Calu3 (cell line): ENCODE measurements at regions not wholly inside any gene's neighbourhood (a gene's known extent, or its start where the extent isn't known, plus 50 kb on each side); places are given as distances from the start of the nearest gene placed in this dataset.

Source experiments
- BruUV-seq: library from RNA; stranded (reverse); fragments of 400-500 nt; replicated peaks from 2 replicates; lab custom pipeline; 2021; lab: Mats Ljungman, UMichigan
- CTCF ChIA-PET: fragments of 300-600 bp; sonication (Branson Sonifier 250); formaldehyde crosslinking; loops from one replicate; lab custom pipeline; 2022; ENCODE audit warnings: antibody characterized with exemption; lab: Charles Lee
- DNase-seq: peaks from one replicate; pipeline ENCODE4 v3.0.0; 2022
- H3K27ac Mint-ChIP-seq: one replicate; pipeline ENCODE4 v1.8.0; 2022; ENCODE audit warnings: mixed read lengths; ENCODE audit not compliant: unreplicated experiment
- H3K27me3 Mint-ChIP-seq: one replicate; pipeline ENCODE4 v1.8.0; 2022; ENCODE audit warnings: mixed read lengths; ENCODE audit not compliant: unreplicated experiment
- H3K36me3 Mint-ChIP-seq: one replicate; pipeline ENCODE4 v1.8.0; 2022; ENCODE audit warnings: mild to moderate bottlenecking, moderate library complexity, mixed read lengths; ENCODE audit not compliant: insufficient read depth, unreplicated experiment
- H3K4me1 Mint-ChIP-seq: one replicate; pipeline ENCODE4 v1.8.0; 2022; ENCODE audit warnings: mild to moderate bottlenecking, low read depth, mixed read lengths; ENCODE audit not compliant: unreplicated experiment
- H3K4me3 Mint-ChIP-seq: one replicate; pipeline ENCODE4 v1.8.0; 2022; ENCODE audit warnings: mild to moderate bottlenecking, low read depth, moderate library complexity, mixed read lengths; ENCODE audit not compliant: unreplicated experiment
- H3K9me3 Mint-ChIP-seq: one replicate; pipeline ENCODE4 v1.8.0; 2022; ENCODE audit warnings: low read depth, mixed read lengths; ENCODE audit not compliant: unreplicated experiment
- intact Hi-C: fragments of 100-400 bp; cut with micrococcal nuclease; formaldehyde crosslinking; loops from one replicate; pipeline ENCODE4 v1.10.0; 2022; ENCODE audit not compliant: unreplicated experiment
- TF ChIP-seq, protein P1 (sequence below): fragments of 200-600 bp; IDR thresholded peaks from one replicate; pipeline ENCODE4 v1.8.0; 2022; ENCODE audit warnings: antibody characterized with exemption; ENCODE audit not compliant: unreplicated experiment

GRCh38 chr19:31908080-31908479 lies 437.3 kb upstream of the ZNF507 start:
- peaks cover 12% of the 10 kb centered on the region for H3K9me3 Mint-ChIP-seq
- intact Hi-C loops: no loop called here
- TF ChIP-seq, protein P1, sequence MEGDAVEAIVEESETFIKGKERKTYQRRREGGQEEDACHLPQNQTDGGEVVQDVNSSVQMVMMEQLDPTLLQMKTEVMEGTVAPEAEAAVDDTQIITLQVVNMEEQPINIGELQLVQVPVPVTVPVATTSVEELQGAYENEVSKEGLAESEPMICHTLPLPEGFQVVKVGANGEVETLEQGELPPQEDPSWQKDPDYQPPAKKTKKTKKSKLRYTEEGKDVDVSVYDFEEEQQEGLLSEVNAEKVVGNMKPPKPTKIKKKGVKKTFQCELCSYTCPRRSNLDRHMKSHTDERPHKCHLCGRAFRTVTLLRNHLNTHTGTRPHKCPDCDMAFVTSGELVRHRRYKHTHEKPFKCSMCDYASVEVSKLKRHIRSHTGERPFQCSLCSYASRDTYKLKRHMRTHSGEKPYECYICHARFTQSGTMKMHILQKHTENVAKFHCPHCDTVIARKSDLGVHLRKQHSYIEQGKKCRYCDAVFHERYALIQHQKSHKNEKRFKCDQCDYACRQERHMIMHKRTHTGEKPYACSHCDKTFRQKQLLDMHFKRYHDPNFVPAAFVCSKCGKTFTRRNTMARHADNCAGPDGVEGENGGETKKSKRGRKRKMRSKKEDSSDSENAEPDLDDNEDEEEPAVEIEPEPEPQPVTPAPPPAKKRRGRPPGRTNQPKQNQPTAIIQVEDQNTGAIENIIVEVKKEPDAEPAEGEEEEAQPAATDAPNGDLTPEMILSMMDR: no peak
- H3K27me3 Mint-ChIP-seq: no peaks in the 10 kb centered on the region
- CTCF ChIA-PET: no interaction called here
- no peak overlapping the region for H3K4me3 Mint-ChIP-seq
- no TSS peak for BruUV-seq
- H3K4me1 Mint-ChIP-seq: no peaks in the 10 kb centered on the region
- H3K36me3 Mint-ChIP-seq: no peaks in the 10 kb centered on the region
- DNase-seq: no peak
- H3K27ac Mint-ChIP-seq: no peak overlapping the region

DNA sequence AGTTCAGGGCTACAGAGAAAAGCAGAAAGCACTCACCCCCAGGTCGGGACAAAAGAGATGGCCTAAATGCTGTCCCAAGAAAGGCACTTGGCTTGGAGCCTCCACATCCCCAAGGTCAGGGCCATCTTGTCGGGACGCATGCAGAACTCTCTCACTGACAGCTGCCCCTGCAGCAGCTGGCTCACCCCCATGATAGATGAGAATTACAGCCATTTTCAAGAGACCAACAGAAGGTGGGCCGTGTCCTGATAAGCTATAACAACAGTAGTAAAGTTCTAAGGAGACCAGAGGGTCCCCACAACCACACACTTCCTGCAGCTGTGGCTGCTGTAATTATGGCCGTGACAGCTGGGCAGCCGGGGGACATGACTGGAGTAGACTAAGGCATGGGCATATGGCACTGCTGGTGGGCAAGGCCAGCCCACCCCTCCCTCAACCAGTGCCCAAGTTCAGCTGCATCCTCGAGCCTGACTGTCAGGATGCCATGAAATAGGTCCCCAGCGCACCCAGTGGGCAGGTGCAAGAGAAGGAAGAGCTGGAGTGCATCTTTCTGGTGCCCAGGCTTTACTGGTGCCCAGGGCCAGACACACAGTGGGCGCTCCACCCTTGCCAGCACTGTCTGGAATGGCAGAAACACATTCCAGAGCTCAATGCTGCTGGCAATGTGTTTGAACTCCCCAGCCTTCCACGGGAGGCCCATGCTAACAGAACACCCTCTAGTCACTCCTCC lies 436.7 kb upstream of the ZNF507 start:
- Mint-ChIP-seq H3K9me3 (peaks cover 14% of the 10 kb centered on the region), H3K36me3 (no peaks in the 10 kb centered on the region), H3K4me1 (no peaks in the 10 kb centered on the region), H3K27ac (no peak overlapping the region), H3K27me3 (no peaks in the 10 kb centered on the region), H3K4me3 (no peak overlapping the region)
- intact Hi-C loops: no loop called here
- no TSS peak for BruUV-seq
- TF ChIP-seq, protein P1: no peak
- no peak for DNase-seq
- CTCF ChIA-PET: no interaction called here

GRCh38 chr19:31910224-31910623 lies 435.2 kb upstream of the ZNF507 start:
- CTCF ChIA-PET: no interaction called here
- DNase-seq: no peak
- Mint-ChIP-seq H3K4me1 (no peaks in the 10 kb centered on the region), H3K27ac (no peak overlapping the region), H3K36me3 (no peaks in the 10 kb centered on the region), H3K9me3 (peaks cover 14% of the 10 kb centered on the region), H3K27me3 (no peaks in the 10 kb centered on the region), H3K4me3 (no peak overlapping the region)
- TF ChIP-seq, protein P1: no peak
- BruUV-seq: no TSS peak
- intact Hi-C loops: no loop called here

DNA sequence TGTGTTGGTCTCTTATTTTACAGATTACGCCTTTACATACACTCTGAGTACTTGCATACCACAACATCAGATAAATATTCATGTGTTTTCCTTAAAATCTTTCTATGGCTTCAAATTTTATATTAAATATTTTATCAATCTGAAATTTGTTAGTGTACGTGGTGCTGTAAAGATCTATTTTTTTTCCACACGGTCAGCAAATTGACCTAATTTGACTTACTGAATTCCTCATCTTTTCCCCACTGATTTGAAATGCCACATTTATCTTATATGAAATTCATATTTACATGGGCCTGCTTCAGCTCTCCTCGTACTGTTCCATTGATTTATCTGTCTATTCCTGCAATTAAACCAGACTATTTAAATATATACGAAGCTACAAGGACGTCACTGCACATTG lies 433.8 kb upstream of the ZNF507 start:
- no peak overlapping the region for H3K4me3 Mint-ChIP-seq
- H3K36me3 Mint-ChIP-seq: no peaks in the 10 kb centered on the region
- H3K9me3 Mint-ChIP-seq: peaks cover 11% of the 10 kb centered on the region
- CTCF ChIA-PET: no interaction called here
- no peak overlapping the region for H3K27ac Mint-ChIP-seq
- TF ChIP-seq, protein P1: no peak
- no peaks in the 10 kb centered on the region for H3K27me3 Mint-ChIP-seq
- no peak for DNase-seq
- intact Hi-C loops: no loop called here
- no TSS peak for BruUV-seq
- H3K4me1 Mint-ChIP-seq: no peaks in the 10 kb centered on the region
